Lung (tissue), 11 donors: ENCODE measurements at regions not wholly inside any gene's neighbourhood (a gene's known extent, or its start where the extent isn't known, plus 50 kb on each side); places are given as distances from the start of the nearest gene placed in this dataset.

ENCODE experiments used
- ATAC-seq: fragments of 200-7000 bp; cut with Tn5 transposase; one replicate; pipeline ENCODE4 v1.9.1; 2020; ENCODE audit warnings: moderate number of reproducible peaks; ENCODE audit not compliant: insufficient read depth, low FRiP score
- DNase-seq, 3 donors: peaks; one replicate each; pipeline ENCODE4 v3.0.0-alpha.2; 2013 to 2017
- H3K27ac ChIP-seq, 2 donors: one replicate each; pipeline ENCODE4 v1.5.1; 2013; ENCODE audit warnings: mild to moderate bottlenecking in 2 of 2, moderate library complexity in 2 of 2, control low read depth in 1 of 2, inconsistent platforms in 1 of 2, low read depth in 1 of 2, low read length in 1 of 2
- H3K27me3 ChIP-seq, 3 donors: one replicate each; pipeline ENCODE4 v1.5.1; 2013; ENCODE audit warnings: low read length in 2 of 3; ENCODE audit not compliant: control insufficient read depth in 3 of 3, insufficient read depth in 3 of 3
- H3K36me3 ChIP-seq, 4 donors: one replicate each; pipeline ENCODE4 v1.5.1; 2013; ENCODE audit warnings: low read length in 4 of 4, mild to moderate bottlenecking in 1 of 4, moderate library complexity in 1 of 4; ENCODE audit not compliant: control insufficient read depth in 4 of 4, insufficient read depth in 4 of 4
- H3K4me1 ChIP-seq, 5 donors: one replicate each; pipeline ENCODE4 v1.5.1; 2013; ENCODE audit warnings: low read length in 5 of 5, mild to moderate bottlenecking in 2 of 5, moderate library complexity in 1 of 5; ENCODE audit not compliant: control insufficient read depth in 5 of 5, insufficient read depth in 5 of 5
- H3K4me3 ChIP-seq: one replicate; pipeline ENCODE4 v1.5.1; 2013; ENCODE audit warnings: mild to moderate bottlenecking, control low read depth, moderate library complexity
- H3K9ac ChIP-seq, 2 donors: one replicate each; pipeline ENCODE4 v1.5.1; 2013; ENCODE audit warnings: low read length in 2 of 2, control low read depth in 1 of 2; ENCODE audit not compliant: insufficient read depth in 1 of 2
- H3K9me3 ChIP-seq, 4 donors: one replicate each; pipeline ENCODE4 v1.5.1; 2013; ENCODE audit warnings: low read length in 3 of 4, mild to moderate bottlenecking in 1 of 4, moderate library complexity in 1 of 4; ENCODE audit not compliant: control insufficient read depth in 4 of 4, insufficient read depth in 3 of 4
- CTCF ChIP-seq: IDR thresholded peaks from 2 replicates; pipeline ENCODE4 v1.5.1; 2012; ENCODE audit warnings: mild to moderate bottlenecking; ENCODE audit errors: control extremely low read depth, extremely low read depth
- WGBS, 2 donors: extraction: QIAGEN DNeasy Blood & Tissue Kit; methylation state at CpG; one replicate each; pipeline ENCODE4 v1.1.7; 2013; 5-methylcytosine and 5-hydroxymethylcytosine counted together
- donor health status: control.
- donor health status: control.
- donor health status: Bipolar disorder and iron deficiency.
- donor health status: healthy.
- donor health status: DM: yes; HTN: yes; CAD: no.

GRCh38 chr4:19510993-19511392, 740.7 kb upstream of the SLIT2 start:
- H3K36me3 ChIP-seq: no peaks in the 10 kb centered on the region
- ATAC-seq (no peak), DNase-seq (no peak)
- H3K4me1 ChIP-seq: no peaks in the 10 kb centered on the region
- no peak overlapping the region for H3K4me3 ChIP-seq
- no peak for TF ChIP-seq CTCF
- no peak overlapping the region for H3K9ac ChIP-seq
- no peaks in the 10 kb centered on the region for H3K9me3 ChIP-seq
- no peaks in the 10 kb centered on the region for H3K27me3 ChIP-seq
- no peak overlapping the region for H3K27ac ChIP-seq

- Histone ChIP-seq H3K27ac (no peak overlapping the region), H3K36me3 (no peaks in the 10 kb centered on the region), H3K27me3 (no peaks in the 10 kb centered on the region), H3K4me1 (no peaks in the 10 kb centered on the region), H3K9me3 (no peaks in the 10 kb centered on the region), H3K9ac (no peak overlapping the region), H3K4me3 (no peak overlapping the region)
- DNase-seq (no peak), ATAC-seq (no peak)
- TF ChIP-seq CTCF: no peak
- WGBS, 2 donors: 82 to 85% methylated on average over 4 of the region's 4 CpGs
These were observed 743.3 kb upstream of the SLIT2 start for GRCh38 chr4:19508442-19508841.

- TF ChIP-seq CTCF: no peak
- Histone ChIP-seq H3K9ac (no peak overlapping the region), H3K9me3 (no peaks in the 10 kb centered on the region), H3K36me3 (no peaks in the 10 kb centered on the region), H3K4me1 (no peaks in the 10 kb centered on the region), H3K4me3 (no peak overlapping the region), H3K27ac (no peak overlapping the region), H3K27me3 (no peaks in the 10 kb centered on the region)
- DNase-seq: no peak
- ATAC-seq: no peak
These were observed 754.0 kb upstream of the SLIT2 start for GRCh38 chr4:19497705-19498104.

GRCh38 chr4:19496756-19497155, 754.9 kb upstream of the SLIT2 start:
- WGBS, 2 donors: 61 to 74% methylated on average over 2 of the region's 2 CpGs
- no peaks in the 10 kb centered on the region for H3K9me3 ChIP-seq
- DNase-seq (no peak), ATAC-seq (no peak)
- no peak for TF ChIP-seq CTCF
- H3K27ac ChIP-seq: no peak overlapping the region
- H3K4me3 ChIP-seq: no peak overlapping the region
- no peaks in the 10 kb centered on the region for H3K27me3 ChIP-seq
- H3K36me3 ChIP-seq: no peaks in the 10 kb centered on the region
- no peak overlapping the region for H3K9ac ChIP-seq
- H3K4me1 ChIP-seq: no peaks in the 10 kb centered on the region
